Endodermal cell (in vitro differentiated cells): ENCODE measurements at regions not wholly inside any gene's neighbourhood (a gene's known extent, or its start where the extent isn't known, plus 50 kb on each side); places are given as distances from the start of the nearest gene placed in this dataset.
A peak's percentile ranks its signal among the peaks of the same experiment; 100 is the strongest.
"Not testable (repeated sequence)": the region's sequence is repeated elsewhere in the genome, so short reads cannot be mapped to it uniquely, and the experiment has no call there.

Experiments
- DNase-seq: peaks from one replicate; pipeline ENCODE4 v3.0.0-alpha.2; 2017
- H3K27ac ChIP-seq: 2 replicates; pipeline ENCODE4 v1.5.1; 2013; ENCODE audit warnings: mild to moderate bottlenecking, low read depth, low read length, moderate library complexity
- H3K27me3 ChIP-seq: 2 replicates; pipeline ENCODE4 v1.6.1; 2013; ENCODE audit warnings: mild to moderate bottlenecking, low read length, moderate library complexity; ENCODE audit not compliant: insufficient read depth, control insufficient read depth, poor library complexity, severe bottlenecking
- H3K36me3 ChIP-seq: 2 replicates; pipeline ENCODE4 v1.7.0; 2013; ENCODE audit warnings: mild to moderate bottlenecking, low read length, moderate library complexity; ENCODE audit not compliant: control insufficient read depth, insufficient read depth
- H3K4me1 ChIP-seq: one replicate; pipeline ENCODE4 v1.7.0; 2013; ENCODE audit warnings: low read length; ENCODE audit not compliant: control insufficient read depth, insufficient read depth
- H3K4me3 ChIP-seq: 2 replicates; pipeline ENCODE4 v1.5.1; 2013; ENCODE audit warnings: mild to moderate bottlenecking, low read length, moderate library complexity
- H3K9ac ChIP-seq: 2 replicates; pipeline ENCODE4 v1.6.1; 2013; ENCODE audit warnings: mild to moderate bottlenecking, low read length, moderate library complexity; ENCODE audit not compliant: poor library complexity, severe bottlenecking; ENCODE audit errors: extremely low read depth
- H3K9me3 ChIP-seq: 2 replicates; pipeline ENCODE4 v1.6.1; 2013; ENCODE audit warnings: mild to moderate bottlenecking, low read length, moderate library complexity; ENCODE audit not compliant: control insufficient read depth
- H3K27ac Mint-ChIP-seq: 2 replicates; pipeline ENCODE4 v1.8.0; 2020; ENCODE audit warnings: mixed read lengths
- H3K27me3 Mint-ChIP-seq: 2 replicates; pipeline ENCODE4 v1.8.0; 2021; ENCODE audit warnings: mild to moderate bottlenecking, mixed read lengths; ENCODE audit not compliant: insufficient read depth
- H3K36me3 Mint-ChIP-seq: 2 replicates; pipeline ENCODE4 v1.8.0; 2020; ENCODE audit warnings: low read depth, mixed read lengths
- H3K4me1 Mint-ChIP-seq: 2 replicates; pipeline ENCODE4 v1.8.0; 2020; ENCODE audit warnings: mixed read lengths
- H3K4me3 Mint-ChIP-seq: 2 replicates; pipeline ENCODE4 v1.8.0; 2020; ENCODE audit warnings: mild to moderate bottlenecking, moderate library complexity, mixed read lengths
- H3K9me3 Mint-ChIP-seq: 2 replicates; pipeline ENCODE4 v1.8.0; 2020; ENCODE audit warnings: mild to moderate bottlenecking, mixed read lengths
- WGBS, 2 experiments: methylation state at CpG; one replicate each; pipeline versions ENCODE4 v1.1.5 to v1.1.7; 2013; ENCODE audit warnings: missing lambda C conversion rate in 2 of 2, mixed read lengths in 1 of 2; ENCODE audit not compliant: insufficient coverage in 1 of 2, insufficient read length in 1 of 2; 5-methylcytosine and 5-hydroxymethylcytosine counted together
- TF ChIP-seq, protein P1 (sequence below): fragments of 200-600 bp; sonication (generic); conservative IDR thresholded peaks from 2 replicates; pipeline ENCODE4 v1.5.0; 2021; ENCODE audit warnings: antibody characterized with exemption, mild to moderate bottlenecking

DNA sequence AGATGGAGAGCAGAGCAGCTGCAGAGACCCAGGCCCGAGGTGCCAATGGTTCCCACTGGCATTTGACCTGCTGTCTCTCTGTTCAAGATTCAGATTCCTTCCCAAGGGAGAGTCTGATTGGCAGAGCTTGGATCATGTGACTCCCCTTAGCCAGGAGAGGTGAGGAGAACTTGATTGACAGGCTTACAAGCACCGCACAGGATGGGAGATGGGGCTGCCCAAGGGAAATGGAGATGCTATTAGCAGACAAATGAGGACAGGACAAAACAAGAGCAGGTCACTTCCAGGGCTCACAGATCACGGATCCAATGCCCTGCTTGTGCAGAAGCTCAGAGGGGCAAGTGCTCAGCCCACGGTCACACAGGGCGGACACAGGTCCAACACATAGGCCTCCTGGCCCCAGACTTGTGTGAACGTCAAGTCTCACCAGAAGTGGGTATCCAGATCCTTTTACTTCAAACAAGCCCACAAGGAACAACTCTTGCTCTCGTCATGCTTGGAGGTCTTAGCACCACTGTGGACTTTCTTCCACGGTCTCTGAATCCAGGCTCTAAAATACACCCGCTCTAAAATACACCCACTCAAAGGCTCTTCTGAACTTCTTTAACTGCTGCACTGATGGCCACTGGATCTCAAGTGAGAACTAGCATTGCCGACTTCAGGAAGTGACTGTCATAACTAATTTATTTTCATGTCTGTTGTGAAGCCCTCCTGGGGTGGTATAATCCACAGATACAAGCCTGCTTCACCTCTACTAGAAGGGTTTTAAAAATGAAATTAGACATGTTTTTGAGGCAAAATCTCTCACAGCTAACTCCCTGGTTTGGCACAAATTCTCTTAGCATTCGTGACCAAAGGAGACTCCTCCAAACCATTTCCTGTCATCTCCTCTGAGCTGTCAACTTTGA lies 274.9 kb downstream of the RRAGC start:
- Mint-ChIP-seq H3K36me3 (no peaks in the 10 kb centered on the region), H3K9me3 (peaks cover 12% of the 10 kb centered on the region), H3K27me3 (peaks cover 35% of the 10 kb centered on the region), H3K4me1 (peaks cover 2% of the 10 kb centered on the region), H3K27ac (no peak overlapping the region), H3K4me3 (no peak overlapping the region)
- 90 to 92% methylated on average over 9 to 11 of the region's 11 CpGs for WGBS, 2 experiments
- Histone ChIP-seq H3K27me3 (peaks cover 19% of the 10 kb centered on the region), H3K4me3 (no peak overlapping the region), H3K9ac (no peak overlapping the region), H3K9me3 (peaks cover 6% of the 10 kb centered on the region), H3K36me3 (no peaks in the 10 kb centered on the region), H3K27ac (no peak overlapping the region), H3K4me1 (no peaks in the 10 kb centered on the region)
- TF ChIP-seq, protein P1, sequence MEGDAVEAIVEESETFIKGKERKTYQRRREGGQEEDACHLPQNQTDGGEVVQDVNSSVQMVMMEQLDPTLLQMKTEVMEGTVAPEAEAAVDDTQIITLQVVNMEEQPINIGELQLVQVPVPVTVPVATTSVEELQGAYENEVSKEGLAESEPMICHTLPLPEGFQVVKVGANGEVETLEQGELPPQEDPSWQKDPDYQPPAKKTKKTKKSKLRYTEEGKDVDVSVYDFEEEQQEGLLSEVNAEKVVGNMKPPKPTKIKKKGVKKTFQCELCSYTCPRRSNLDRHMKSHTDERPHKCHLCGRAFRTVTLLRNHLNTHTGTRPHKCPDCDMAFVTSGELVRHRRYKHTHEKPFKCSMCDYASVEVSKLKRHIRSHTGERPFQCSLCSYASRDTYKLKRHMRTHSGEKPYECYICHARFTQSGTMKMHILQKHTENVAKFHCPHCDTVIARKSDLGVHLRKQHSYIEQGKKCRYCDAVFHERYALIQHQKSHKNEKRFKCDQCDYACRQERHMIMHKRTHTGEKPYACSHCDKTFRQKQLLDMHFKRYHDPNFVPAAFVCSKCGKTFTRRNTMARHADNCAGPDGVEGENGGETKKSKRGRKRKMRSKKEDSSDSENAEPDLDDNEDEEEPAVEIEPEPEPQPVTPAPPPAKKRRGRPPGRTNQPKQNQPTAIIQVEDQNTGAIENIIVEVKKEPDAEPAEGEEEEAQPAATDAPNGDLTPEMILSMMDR, result no peak
- DNase-seq, result peak; percentile 44

DNA sequence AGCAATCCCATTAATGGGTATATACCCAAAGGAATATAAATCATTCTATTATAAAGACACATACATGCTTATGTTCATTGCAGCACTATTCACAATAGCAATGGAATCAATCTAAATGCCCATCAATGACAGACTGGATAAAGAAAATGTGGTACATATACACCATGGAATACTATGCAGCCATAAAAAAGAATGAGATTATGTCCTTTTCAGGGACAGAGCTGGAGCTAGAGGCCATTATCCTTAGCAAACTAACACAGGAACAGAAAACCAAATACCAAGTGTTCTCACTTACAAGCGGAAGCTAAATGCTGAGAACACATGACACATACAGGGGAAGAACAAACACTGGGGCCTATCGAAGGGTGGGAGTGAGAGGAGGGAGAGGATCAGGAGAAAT lies 276.3 kb downstream of the RRAGC start:
- not testable (repeated sequence) for H3K4me1 Mint-ChIP-seq, H3K9me3 ChIP-seq, H3K9ac ChIP-seq, H3K4me1 ChIP-seq, H3K36me3 ChIP-seq, H3K27ac ChIP-seq, H3K4me3 Mint-ChIP-seq, H3K36me3 Mint-ChIP-seq, H3K27ac Mint-ChIP-seq, H3K4me3 ChIP-seq
- H3K27me3 ChIP-seq, result peaks cover 34% of the 10 kb centered on the region
- DNase-seq, result peak; percentile 2
- peaks cover 46% of the 10 kb centered on the region for H3K27me3 Mint-ChIP-seq
- H3K9me3 Mint-ChIP-seq, result peaks cover 12% of the 10 kb centered on the region
- WGBS, 2 experiments, result 92% methylated on average over 2 of the region's 2 CpGs; no CpG with 5 or more reads in 1 of the 2 experiments

DNA sequence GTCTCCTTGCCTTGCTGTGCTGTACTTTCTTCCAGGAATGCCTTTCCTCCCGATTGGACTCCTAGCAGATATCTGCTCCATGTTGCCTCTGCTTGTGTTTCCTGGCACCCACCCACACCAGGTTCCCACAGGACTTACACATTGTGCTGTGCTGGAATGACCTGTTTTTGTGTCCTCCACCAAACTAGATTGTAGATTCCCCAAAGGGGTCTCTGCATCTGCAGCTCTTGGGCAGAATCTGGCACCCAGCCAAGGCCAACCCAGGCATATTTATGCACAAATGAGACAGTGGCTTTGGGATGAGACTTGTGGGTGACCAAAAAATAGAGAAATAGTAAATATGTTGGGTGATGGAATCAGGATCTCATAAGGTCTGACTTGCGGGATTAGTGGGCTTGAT lies 278.2 kb downstream of the RRAGC start:
- Histone ChIP-seq H3K9me3 (peaks cover 6% of the 10 kb centered on the region), H3K4me3 (no peak overlapping the region), H3K36me3 (no peaks in the 10 kb centered on the region), H3K27ac (no peak overlapping the region), H3K9ac (no peak overlapping the region), H3K27me3 (peaks cover 51% of the 10 kb centered on the region), H3K4me1 (no peaks in the 10 kb centered on the region)
- H3K27me3 Mint-ChIP-seq, result peaks cover 60% of the 10 kb centered on the region
- DNase-seq, result no peak
- no peak overlapping the region for H3K27ac Mint-ChIP-seq
- 48 to 50% methylated on average over 2 of the region's 2 CpGs for WGBS, 2 experiments
- no peak overlapping the region for H3K4me3 Mint-ChIP-seq
- H3K4me1 Mint-ChIP-seq, result no peaks in the 10 kb centered on the region
- H3K36me3 Mint-ChIP-seq, result no peaks in the 10 kb centered on the region
- TF ChIP-seq, protein P1, result no peak
- H3K9me3 Mint-ChIP-seq, result peaks cover 12% of the 10 kb centered on the region
